AG09309 (cell line): ENCODE measurements at regions not wholly inside any gene's neighbourhood (a gene's known extent, or its start where the extent isn't known, plus 50 kb on each side); places are given as distances from the start of the nearest gene placed in this dataset.

Experiments used
- DNase-seq: peaks from one replicate; pipeline ENCODE4 v3.0.0-alpha.2; 2010; ENCODE audit warnings: low read depth
- H3K4me3 ChIP-seq: 2 replicates; pipeline ENCODE4 v1.5.1; 2011; ENCODE audit warnings: mild to moderate bottlenecking, low read depth, low read length, moderate library complexity; ENCODE audit not compliant: control insufficient read depth
- CTCF ChIP-seq: IDR thresholded peaks from 2 replicates; pipeline ENCODE4 v1.5.1; 2011; ENCODE audit warnings: mild to moderate bottlenecking, low read depth, low read length, inconsistent platforms; ENCODE audit not compliant: insufficient read depth, control insufficient read depth; ENCODE audit errors: missing control alignments

- no peak for DNase-seq
- no peak for TF ChIP-seq CTCF
- no peak overlapping the region for H3K4me3 ChIP-seq
Observed at GRCh38 chr17:59451706-59452105, 113.7 kb upstream of the DHX40 start.

- no peak overlapping the region for H3K4me3 ChIP-seq
- DNase-seq, result no peak
- TF ChIP-seq CTCF, result no peak
Observed at GRCh38 chr17:59454633-59455105, 110.7 kb upstream of the DHX40 start.

GRCh38 chr17:59456428-59456827, 109.0 kb upstream of the DHX40 start:
- TF ChIP-seq CTCF, result no peak
- no peak for DNase-seq
- H3K4me3 ChIP-seq, result no peak overlapping the region

GRCh38 chr17:59456923-59457615, 108.3 kb upstream of the DHX40 start:
- DNase-seq, result no peak
- no peak for TF ChIP-seq CTCF
- no peak overlapping the region for H3K4me3 ChIP-seq

GRCh38 chr17:59462385-59462784, 103.0 kb upstream of the DHX40 start:
- no peak overlapping the region for H3K4me3 ChIP-seq
- TF ChIP-seq CTCF, result no peak
- no peak for DNase-seq

GRCh38 chr17:59464246-59464645, 101.2 kb upstream of the DHX40 start:
- DNase-seq, result no peak
- TF ChIP-seq CTCF, result no peak
- H3K4me3 ChIP-seq, result no peak overlapping the region

- DNase-seq, result no peak
- H3K4me3 ChIP-seq, result no peak overlapping the region
- TF ChIP-seq CTCF, result no peak
Observed at GRCh38 chr17:59465949-59466307, 99.5 kb upstream of the DHX40 start.
